ENCODE measurements at regions not wholly inside any gene's neighbourhood (a gene's known extent, or its start where the extent isn't known, plus 50 kb on each side); places are given as distances from the start of the nearest gene placed in this dataset.
"Not testable (repeated sequence)": the region's sequence is repeated elsewhere in the genome, so short reads cannot be mapped to it uniquely, and the experiment has no call there.

DNA sequence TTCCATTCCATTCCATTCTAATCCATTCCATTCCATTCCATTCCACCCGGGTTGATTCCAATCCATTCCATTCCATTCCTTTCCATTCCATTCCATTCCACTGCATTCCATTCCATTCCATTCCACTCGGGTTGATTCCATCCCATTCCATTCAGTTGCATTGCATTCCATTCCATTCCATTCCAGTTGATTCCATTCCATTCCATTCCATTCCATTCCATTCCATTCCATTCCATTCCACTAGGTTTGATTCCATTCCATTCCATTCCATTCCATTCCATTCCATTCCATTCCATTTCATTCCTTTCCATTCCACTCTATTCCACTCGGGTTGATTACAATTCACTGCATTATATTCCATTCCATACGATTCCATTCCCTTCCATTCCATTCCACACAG is 1136.9 kb downstream of the RPIA start:
- TF ChIP-seq, protein P1, sequence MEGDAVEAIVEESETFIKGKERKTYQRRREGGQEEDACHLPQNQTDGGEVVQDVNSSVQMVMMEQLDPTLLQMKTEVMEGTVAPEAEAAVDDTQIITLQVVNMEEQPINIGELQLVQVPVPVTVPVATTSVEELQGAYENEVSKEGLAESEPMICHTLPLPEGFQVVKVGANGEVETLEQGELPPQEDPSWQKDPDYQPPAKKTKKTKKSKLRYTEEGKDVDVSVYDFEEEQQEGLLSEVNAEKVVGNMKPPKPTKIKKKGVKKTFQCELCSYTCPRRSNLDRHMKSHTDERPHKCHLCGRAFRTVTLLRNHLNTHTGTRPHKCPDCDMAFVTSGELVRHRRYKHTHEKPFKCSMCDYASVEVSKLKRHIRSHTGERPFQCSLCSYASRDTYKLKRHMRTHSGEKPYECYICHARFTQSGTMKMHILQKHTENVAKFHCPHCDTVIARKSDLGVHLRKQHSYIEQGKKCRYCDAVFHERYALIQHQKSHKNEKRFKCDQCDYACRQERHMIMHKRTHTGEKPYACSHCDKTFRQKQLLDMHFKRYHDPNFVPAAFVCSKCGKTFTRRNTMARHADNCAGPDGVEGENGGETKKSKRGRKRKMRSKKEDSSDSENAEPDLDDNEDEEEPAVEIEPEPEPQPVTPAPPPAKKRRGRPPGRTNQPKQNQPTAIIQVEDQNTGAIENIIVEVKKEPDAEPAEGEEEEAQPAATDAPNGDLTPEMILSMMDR (IDR thresholded peaks at IDR 0.05): not testable (repeated sequence)
- not testable (repeated sequence) for TF ChIP-seq EP300, POLR2A (IDR thresholded peaks at IDR 0.05)

All from tibial nerve (tissue), 4 donors.